ENCODE measurements at regions not wholly inside any gene's neighbourhood (a gene's known extent, or its start where the extent isn't known, plus 50 kb on each side); places are given as distances from the start of the nearest gene placed in this dataset.

DNA sequence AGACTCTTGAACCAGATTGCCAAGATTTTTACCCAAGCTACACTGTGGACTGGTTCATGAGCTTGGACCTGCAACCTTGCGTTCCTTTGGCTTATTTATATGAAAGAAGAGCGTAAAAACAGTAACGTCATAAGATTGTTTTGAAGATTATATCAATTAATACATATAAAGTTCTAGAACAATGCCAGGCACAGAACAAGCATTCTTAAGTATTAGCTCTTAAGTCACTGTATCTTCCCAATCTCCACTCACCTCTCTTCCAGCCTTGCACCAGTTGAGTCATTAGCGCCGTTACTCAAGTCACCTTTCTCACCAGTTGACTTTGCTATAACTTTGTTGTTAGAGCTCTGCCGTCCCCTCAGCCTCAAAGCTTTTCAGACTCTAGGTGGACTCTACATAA, 415.7 kb downstream of the PLK2 start:
- TF ChIP-seq EZH2 (IDR thresholded peaks at IDR 0.05; ENCODE audit: low read length, unreplicated experiment) (no peak), EZH2phosphoT487 (IDR thresholded peaks at IDR 0.05; ENCODE audit: borderline replicate concordance, low read length) (no peak)
- TF ChIP-seq, protein P1, sequence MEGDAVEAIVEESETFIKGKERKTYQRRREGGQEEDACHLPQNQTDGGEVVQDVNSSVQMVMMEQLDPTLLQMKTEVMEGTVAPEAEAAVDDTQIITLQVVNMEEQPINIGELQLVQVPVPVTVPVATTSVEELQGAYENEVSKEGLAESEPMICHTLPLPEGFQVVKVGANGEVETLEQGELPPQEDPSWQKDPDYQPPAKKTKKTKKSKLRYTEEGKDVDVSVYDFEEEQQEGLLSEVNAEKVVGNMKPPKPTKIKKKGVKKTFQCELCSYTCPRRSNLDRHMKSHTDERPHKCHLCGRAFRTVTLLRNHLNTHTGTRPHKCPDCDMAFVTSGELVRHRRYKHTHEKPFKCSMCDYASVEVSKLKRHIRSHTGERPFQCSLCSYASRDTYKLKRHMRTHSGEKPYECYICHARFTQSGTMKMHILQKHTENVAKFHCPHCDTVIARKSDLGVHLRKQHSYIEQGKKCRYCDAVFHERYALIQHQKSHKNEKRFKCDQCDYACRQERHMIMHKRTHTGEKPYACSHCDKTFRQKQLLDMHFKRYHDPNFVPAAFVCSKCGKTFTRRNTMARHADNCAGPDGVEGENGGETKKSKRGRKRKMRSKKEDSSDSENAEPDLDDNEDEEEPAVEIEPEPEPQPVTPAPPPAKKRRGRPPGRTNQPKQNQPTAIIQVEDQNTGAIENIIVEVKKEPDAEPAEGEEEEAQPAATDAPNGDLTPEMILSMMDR (conservative IDR thresholded peaks at IDR 0.05; ENCODE audit: low read depth, low read length), result no peak

Measured in PC-3 (cell line).